Upper lobe of left lung (tissue), 4 donors: ENCODE measurements at regions not wholly inside any gene's neighbourhood (a gene's known extent, or its start where the extent isn't known, plus 50 kb on each side); places are given as distances from the start of the nearest gene placed in this dataset.

Source experiments
- CTCF ChIP-seq, 6 experiments: fragments of 450-650 bp in 4 of 6; fragments of 200-600 bp in 2 of 6; sonication (generic) in 2 of 6; IDR thresholded peaks; one replicate each; pipeline ENCODE4 v1.5.1; 2016 to 2019; ENCODE audit warnings: antibody characterized with exemption in 6 of 6
- EP300 ChIP-seq, 4 donors: sonication (generic); formaldehyde crosslinking; IDR thresholded peaks; one replicate each; pipeline ENCODE4 v1.5.1; 2017; ENCODE audit warnings: antibody characterized with exemption in 4 of 4, control low read depth in 2 of 4
- POLR2A ChIP-seq, 4 donors: fragments of 450-650 bp; IDR thresholded peaks; one replicate each; pipeline ENCODE4 v1.5.1; 2016 to 2017; ENCODE audit warnings: antibody characterized with exemption in 4 of 4, mild to moderate bottlenecking in 2 of 4
- POLR2AphosphoS5 ChIP-seq, 2 donors: sonication (generic); formaldehyde crosslinking; IDR thresholded peaks; one replicate each; pipeline ENCODE4 v1.5.1; 2017; ENCODE audit warnings: antibody characterized with exemption in 2 of 2

DNA sequence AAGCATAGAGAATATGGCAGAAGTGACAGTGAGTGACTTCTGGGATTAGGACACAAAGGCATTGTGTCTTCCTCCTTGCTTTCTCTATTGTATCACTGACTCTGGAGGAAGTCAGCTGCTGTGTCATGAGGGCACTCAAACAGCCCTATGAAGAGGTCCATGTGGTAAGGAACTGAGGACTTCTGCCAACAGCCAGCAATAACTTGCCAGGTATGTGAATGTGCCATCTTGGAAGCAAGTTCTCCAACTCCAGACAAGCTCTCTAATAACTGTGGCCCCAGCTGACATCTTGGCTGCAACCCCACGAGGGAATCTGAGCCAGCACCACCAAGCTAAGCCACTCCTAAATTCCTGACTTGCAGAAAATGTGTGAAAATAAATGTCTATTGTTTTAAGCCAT is 83.6 kb upstream of the ZBED5 start:
- no peak for TF ChIP-seq CTCF (IDR thresholded peaks at IDR 0.05)
- no peak for TF ChIP-seq EP300 (IDR thresholded peaks at IDR 0.05)
- no peak for TF ChIP-seq POLR2A (IDR thresholded peaks at IDR 0.05)
- TF ChIP-seq POLR2AphosphoS5 (IDR thresholded peaks at IDR 0.05), result no peak
